Testis (tissue), 2 donors: ENCODE measurements at regions not wholly inside any gene's neighbourhood (a gene's known extent, or its start where the extent isn't known, plus 50 kb on each side); places are given as distances from the start of the nearest gene placed in this dataset.
A peak's percentile ranks its signal among the peaks of the same experiment; 100 is the strongest.
"Not testable (repeated sequence)": the region's sequence is repeated elsewhere in the genome, so short reads cannot be mapped to it uniquely, and the experiment has no call there.

Experiments used
- DNase-seq: peaks from one replicate; pipeline ENCODE4 v3.0.0-alpha.2; 2019
- H3K27ac ChIP-seq, 2 donors: fragments of 200-600 bp; sonication (generic); one replicate each; pipeline ENCODE4 v1.5.1; 2019
- H3K27me3 ChIP-seq: fragments of 200-600 bp; sonication (generic); one replicate; pipeline ENCODE4 v1.5.1; 2019
- H3K36me3 ChIP-seq: fragments of 200-600 bp; sonication (generic); one replicate; pipeline ENCODE4 v1.5.1; 2017; ENCODE audit warnings: low read depth; ENCODE audit errors: missing control alignments
- H3K4me1 ChIP-seq: fragments of 200-600 bp; sonication (generic); one replicate; pipeline ENCODE4 v1.5.1; 2019
- H3K4me3 ChIP-seq, 2 donors: fragments of 200-600 bp; sonication (generic); one replicate each; pipeline ENCODE4 v1.5.1; 2017 to 2019
- H3K9me3 ChIP-seq: fragments of 200-600 bp; sonication (generic); one replicate; pipeline ENCODE4 v1.5.1; 2017
- POLR2A ChIP-seq: fragments of 450-650 bp; IDR thresholded peaks from one replicate; pipeline ENCODE4 v1.6.1; 2017; ENCODE audit warnings: antibody characterized with exemption, mild to moderate bottlenecking, moderate library complexity
- WGBS, 2 donors: methylation state at CpG; one replicate each; pipeline ENCODE4 v1.1.5; 2018; 5-methylcytosine and 5-hydroxymethylcytosine counted together
- intact Hi-C: fragments of 100-400 bp; cut with DNase I; formaldehyde crosslinking; loops from one replicate; pipeline ENCODE4 v1.15.1; 2023; ENCODE audit warnings: low total_unique reads
- TF ChIP-seq, protein P1 (sequence below), 3 experiments: fragments of 450-650 bp in 2 of 3; fragments of 200-600 bp in 1 of 3; sonication (generic) in 1 of 3; IDR thresholded peaks; one replicate each; pipeline ENCODE4 v1.5.1; 2016 to 2019; ENCODE audit warnings: antibody characterized with exemption in 3 of 3, mild to moderate bottlenecking in 2 of 3, moderate library complexity in 1 of 3

DNA sequence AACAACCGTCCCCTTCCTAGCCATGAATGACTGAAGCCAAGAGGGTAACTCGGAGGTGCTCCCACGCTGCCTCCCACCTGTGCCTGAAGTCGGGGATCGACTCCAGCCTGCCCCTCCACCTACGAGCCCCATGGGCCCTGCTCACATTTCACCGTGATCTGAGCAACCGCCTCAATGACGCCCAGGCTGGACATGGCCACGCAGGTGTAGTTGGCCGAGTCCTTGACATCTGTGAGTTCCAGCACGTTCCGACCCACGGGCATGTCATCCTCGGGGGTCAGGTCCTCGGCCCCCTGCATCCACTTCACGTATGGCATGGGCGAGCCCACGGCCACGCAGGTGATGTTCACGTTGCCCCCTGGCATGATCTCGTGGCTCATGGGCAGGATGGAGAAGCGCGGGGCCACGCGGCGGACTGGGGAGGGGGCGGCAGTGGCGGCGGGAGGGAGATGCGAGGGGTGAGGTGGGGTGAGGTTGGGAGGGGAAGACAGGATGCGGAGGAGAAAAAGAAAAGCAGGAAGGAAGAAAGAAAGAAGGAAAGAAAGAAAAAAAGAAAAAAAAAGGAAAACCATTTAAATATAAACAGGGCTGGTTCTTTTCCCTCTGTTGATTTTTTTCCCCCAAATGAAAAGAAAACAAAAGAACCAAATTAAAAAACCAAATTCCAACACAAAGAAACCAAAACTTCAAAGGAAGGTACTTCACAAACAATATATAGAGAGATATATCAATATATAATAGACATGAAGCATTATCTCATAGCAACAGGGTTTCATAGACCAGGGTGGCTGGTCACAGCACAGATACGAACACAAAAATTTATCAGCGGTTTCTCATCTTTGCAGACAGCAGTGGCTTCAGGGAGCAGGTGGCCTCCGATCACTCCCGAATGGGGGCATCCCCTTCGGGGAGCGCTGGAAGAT is 94.7 kb downstream of the PTPRS start:
- H3K4me3 ChIP-seq = no peak overlapping the region
- no peak for DNase-seq
- H3K27ac ChIP-seq = no peak overlapping the region
- no peaks in the 10 kb centered on the region for H3K4me1 ChIP-seq
- no peaks in the 10 kb centered on the region for H3K27me3 ChIP-seq
- H3K9me3 ChIP-seq = no peaks in the 10 kb centered on the region
- intact Hi-C loops = no loop called here
- 93% methylated on average over 37 to 38 of the region's 38 CpGs for WGBS, 2 donors
- TF ChIP-seq, protein P1, sequence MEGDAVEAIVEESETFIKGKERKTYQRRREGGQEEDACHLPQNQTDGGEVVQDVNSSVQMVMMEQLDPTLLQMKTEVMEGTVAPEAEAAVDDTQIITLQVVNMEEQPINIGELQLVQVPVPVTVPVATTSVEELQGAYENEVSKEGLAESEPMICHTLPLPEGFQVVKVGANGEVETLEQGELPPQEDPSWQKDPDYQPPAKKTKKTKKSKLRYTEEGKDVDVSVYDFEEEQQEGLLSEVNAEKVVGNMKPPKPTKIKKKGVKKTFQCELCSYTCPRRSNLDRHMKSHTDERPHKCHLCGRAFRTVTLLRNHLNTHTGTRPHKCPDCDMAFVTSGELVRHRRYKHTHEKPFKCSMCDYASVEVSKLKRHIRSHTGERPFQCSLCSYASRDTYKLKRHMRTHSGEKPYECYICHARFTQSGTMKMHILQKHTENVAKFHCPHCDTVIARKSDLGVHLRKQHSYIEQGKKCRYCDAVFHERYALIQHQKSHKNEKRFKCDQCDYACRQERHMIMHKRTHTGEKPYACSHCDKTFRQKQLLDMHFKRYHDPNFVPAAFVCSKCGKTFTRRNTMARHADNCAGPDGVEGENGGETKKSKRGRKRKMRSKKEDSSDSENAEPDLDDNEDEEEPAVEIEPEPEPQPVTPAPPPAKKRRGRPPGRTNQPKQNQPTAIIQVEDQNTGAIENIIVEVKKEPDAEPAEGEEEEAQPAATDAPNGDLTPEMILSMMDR (IDR thresholded peaks at IDR 0.05) = no peak
- no peak for TF ChIP-seq POLR2A
- H3K36me3 ChIP-seq = no peaks in the 10 kb centered on the region

DNA sequence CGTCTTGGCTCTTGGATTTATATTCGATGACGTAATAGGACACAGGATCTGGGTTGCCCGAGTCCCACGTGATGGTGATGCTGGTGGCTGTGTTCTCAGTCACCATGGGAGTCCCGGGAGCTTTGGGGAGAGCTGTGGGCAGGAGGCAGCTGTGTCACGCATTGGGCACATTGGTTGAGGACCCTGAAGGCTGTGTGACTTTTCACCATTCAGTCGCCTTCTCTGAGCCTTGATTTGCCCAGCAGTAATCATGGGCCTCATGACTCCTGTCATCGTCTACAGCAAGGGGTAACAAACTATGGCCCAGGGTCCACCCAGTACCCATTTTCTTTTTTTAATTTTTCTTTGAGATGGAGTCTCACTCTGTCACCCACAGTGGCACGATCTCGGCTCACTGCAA is 96.3 kb downstream of the PTPRS start:
- H3K27me3 ChIP-seq = no peaks in the 10 kb centered on the region
- DNase-seq = no peak
- TF ChIP-seq, protein P1 (IDR thresholded peaks at IDR 0.05) = no peak
- TF ChIP-seq POLR2A = no peak
- WGBS, 2 donors = 85 to 88% methylated on average over 11 of the region's 11 CpGs
- H3K4me1 ChIP-seq = no peaks in the 10 kb centered on the region
- no peaks in the 10 kb centered on the region for H3K9me3 ChIP-seq
- intact Hi-C loops = no loop called here
- no peaks in the 10 kb centered on the region for H3K36me3 ChIP-seq
- no peak overlapping the region for H3K4me3 ChIP-seq
- H3K27ac ChIP-seq = no peak overlapping the region

DNA sequence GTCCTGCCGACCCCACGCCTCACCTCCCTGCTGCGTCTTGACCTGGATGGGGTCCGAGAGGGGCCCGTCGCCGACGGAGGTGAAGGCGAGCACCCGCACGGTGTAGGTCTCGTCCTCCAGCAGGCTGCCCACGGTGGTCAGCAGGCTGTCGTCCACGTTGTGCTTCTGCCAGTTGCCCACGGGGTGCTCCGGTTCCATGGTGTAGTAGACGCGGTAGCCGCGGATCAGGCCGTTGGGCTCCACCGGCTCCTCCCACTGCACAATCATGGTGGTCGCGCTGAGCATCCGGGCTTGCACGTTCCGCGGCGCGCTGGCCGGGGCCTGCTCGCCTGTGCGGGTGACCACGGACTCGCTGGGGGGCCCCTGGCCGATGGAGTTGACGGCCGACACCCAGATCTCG is 96.7 kb downstream of the PTPRS start:
- H3K36me3 ChIP-seq = no peaks in the 10 kb centered on the region

DNA sequence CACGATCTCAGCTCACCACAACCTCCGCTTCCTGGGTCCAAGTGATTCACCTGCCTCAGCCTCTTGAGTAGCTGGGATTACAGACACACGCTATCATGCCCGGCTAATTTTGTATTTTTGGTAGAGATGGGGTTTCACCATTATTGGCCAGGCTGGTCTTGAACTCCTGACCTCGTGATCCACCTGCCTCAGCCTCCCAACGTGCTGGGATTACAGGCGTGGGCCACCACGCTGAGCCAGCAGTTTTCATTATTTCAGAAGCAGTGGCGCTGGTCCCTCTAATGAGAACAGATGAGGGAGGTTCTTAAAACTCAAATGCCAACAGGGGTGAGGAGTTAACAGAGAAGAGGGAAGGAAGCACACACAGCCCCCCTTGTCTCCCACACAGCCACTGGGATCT is 98.7 kb downstream of the PTPRS start:
- WGBS, 2 donors = 89 to 99% methylated on average over 9 of the region's 9 CpGs

More for the DNA sequence above, 96.7 kb downstream of the PTPRS start:
- intact Hi-C loops = no loop called here
- TF ChIP-seq, protein P1 (IDR thresholded peaks at IDR 0.05) = no peak
- no peak for TF ChIP-seq POLR2A
- Histone ChIP-seq H3K27ac (no peak overlapping the region), H3K27me3 (no peaks in the 10 kb centered on the region), H3K4me1 (no peaks in the 10 kb centered on the region), H3K4me3 (peak overlapping the region in 1 of 2 donors; percentile 9), H3K9me3 (no peaks in the 10 kb centered on the region)
- 76 to 85% methylated on average over 17 to 40 of the region's 40 CpGs for WGBS, 2 donors
- DNase-seq = no peak

DNA sequence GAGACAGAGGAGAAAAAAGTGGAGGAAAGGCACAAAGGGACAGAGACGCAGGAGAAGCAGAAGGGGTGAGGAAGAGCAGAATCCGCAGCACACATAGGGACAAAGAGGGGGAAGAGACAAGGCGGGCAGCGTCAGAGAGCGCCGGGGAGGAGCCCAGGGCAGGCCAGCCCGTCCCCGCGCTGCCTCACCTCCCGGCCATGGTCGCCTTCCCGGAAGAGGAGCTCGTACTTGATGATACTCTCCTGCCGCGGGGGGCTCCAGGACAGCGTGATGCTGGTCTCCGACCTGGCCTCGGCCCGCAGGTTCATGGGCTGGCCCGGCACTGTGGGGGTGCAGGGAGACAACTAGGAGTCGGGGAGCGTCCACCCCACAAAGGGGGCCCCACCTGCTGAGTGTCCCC is 100.6 kb downstream of the PTPRS start:
- WGBS, 2 donors = 94% methylated on average over 22 of the region's 22 CpGs
- intact Hi-C loops = no loop called here
- no peak overlapping the region for H3K27ac ChIP-seq
- DNase-seq = no peak
- H3K9me3 ChIP-seq = no peaks in the 10 kb centered on the region
- TF ChIP-seq, protein P1 (IDR thresholded peaks at IDR 0.05) = no peak
- no peak for TF ChIP-seq POLR2A
- H3K4me3 ChIP-seq = no peak overlapping the region
- no peaks in the 10 kb centered on the region for H3K36me3 ChIP-seq
- no peaks in the 10 kb centered on the region for H3K4me1 ChIP-seq
- H3K27me3 ChIP-seq = no peaks in the 10 kb centered on the region

More for the DNA sequence above, 98.7 kb downstream of the PTPRS start:
- H3K4me3 ChIP-seq, H3K27ac ChIP-seq, DNase-seq, H3K4me1 ChIP-seq, H3K9me3 ChIP-seq, H3K27me3 ChIP-seq, intact Hi-C loops, H3K36me3 ChIP-seq: not testable (repeated sequence)
